Thyroid gland (tissue), 4 donors: ENCODE measurements at regions not wholly inside any gene's neighbourhood (a gene's known extent, or its start where the extent isn't known, plus 50 kb on each side); places are given as distances from the start of the nearest gene placed in this dataset.

Experiments
- POLR2A ChIP-seq, 2 donors: fragments of 450-650 bp; IDR thresholded peaks; one replicate each; pipeline ENCODE4 v1.6.1; 2017; ENCODE audit warnings: antibody characterized with exemption in 2 of 2, mild to moderate bottlenecking in 2 of 2, moderate library complexity in 1 of 2
- TF ChIP-seq, protein P1 (sequence below), 6 experiments: fragments of 200-600 bp in 3 of 6; fragments of 450-650 bp in 3 of 6; sonication (generic) in 3 of 6; IDR thresholded peaks; one replicate each; pipeline ENCODE4 v1.5.1; 2016 to 2019; ENCODE audit warnings: antibody characterized with exemption in 6 of 6, mild to moderate bottlenecking in 2 of 6, inconsistent platforms in 1 of 6, moderate library complexity in 1 of 6

DNA sequence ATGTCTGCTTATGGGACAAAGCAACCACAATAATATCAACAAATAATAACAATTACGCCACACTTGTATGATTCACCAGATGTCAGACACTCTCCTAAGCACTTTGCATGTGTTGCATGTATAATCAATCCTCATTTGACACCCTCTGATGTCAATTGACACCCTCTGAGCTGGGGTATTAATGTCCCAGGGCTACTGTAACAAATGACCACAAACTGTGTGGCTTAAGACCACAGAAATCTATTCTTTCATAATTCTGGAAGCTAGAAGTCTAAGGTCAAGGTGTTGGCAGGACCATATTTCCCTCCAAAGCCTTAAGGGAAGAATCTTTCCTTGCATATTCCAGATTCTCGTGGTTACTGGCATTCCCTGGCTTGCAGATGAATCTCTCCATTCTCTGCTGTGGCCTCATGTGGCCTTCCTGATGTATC is 112.7 kb downstream of the NPIPB5 start:
- no peak for TF ChIP-seq POLR2A (IDR thresholded peaks at IDR 0.05)
- TF ChIP-seq, protein P1, sequence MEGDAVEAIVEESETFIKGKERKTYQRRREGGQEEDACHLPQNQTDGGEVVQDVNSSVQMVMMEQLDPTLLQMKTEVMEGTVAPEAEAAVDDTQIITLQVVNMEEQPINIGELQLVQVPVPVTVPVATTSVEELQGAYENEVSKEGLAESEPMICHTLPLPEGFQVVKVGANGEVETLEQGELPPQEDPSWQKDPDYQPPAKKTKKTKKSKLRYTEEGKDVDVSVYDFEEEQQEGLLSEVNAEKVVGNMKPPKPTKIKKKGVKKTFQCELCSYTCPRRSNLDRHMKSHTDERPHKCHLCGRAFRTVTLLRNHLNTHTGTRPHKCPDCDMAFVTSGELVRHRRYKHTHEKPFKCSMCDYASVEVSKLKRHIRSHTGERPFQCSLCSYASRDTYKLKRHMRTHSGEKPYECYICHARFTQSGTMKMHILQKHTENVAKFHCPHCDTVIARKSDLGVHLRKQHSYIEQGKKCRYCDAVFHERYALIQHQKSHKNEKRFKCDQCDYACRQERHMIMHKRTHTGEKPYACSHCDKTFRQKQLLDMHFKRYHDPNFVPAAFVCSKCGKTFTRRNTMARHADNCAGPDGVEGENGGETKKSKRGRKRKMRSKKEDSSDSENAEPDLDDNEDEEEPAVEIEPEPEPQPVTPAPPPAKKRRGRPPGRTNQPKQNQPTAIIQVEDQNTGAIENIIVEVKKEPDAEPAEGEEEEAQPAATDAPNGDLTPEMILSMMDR (IDR thresholded peaks at IDR 0.05): no peak
